Suprapubic skin (tissue), 4 donors: ENCODE measurements at regions not wholly inside any gene's neighbourhood (a gene's known extent, or its start where the extent isn't known, plus 50 kb on each side); places are given as distances from the start of the nearest gene placed in this dataset.
"Not testable (repeated sequence)": the region's sequence is repeated elsewhere in the genome, so short reads cannot be mapped to it uniquely, and the experiment has no call there.

Experiments used
- DNase-seq, 2 donors: peaks; one replicate each; pipeline ENCODE4 v3.0.0-alpha.2; 2019; ENCODE audit warnings: low spot score in 2 of 2
- H3K27ac ChIP-seq: fragments of 200-600 bp; sonication (generic); one replicate; pipeline ENCODE4 v1.5.1; 2019
- H3K27me3 ChIP-seq: fragments of 200-600 bp; sonication (generic); one replicate; pipeline ENCODE4 v1.5.1; 2019
- H3K36me3 ChIP-seq: fragments of 200-600 bp; sonication (generic); one replicate; pipeline ENCODE4 v1.5.1; 2019
- H3K4me1 ChIP-seq: fragments of 200-600 bp; sonication (generic); one replicate; pipeline ENCODE4 v1.5.1; 2019
- H3K4me3 ChIP-seq: fragments of 200-600 bp; sonication (generic); one replicate; pipeline ENCODE4 v1.5.1; 2019; ENCODE audit warnings: mild to moderate bottlenecking
- H3K9me3 ChIP-seq: fragments of 200-600 bp; sonication (generic); one replicate; pipeline ENCODE4 v1.5.1; 2019
- EP300 ChIP-seq: sonication (generic); formaldehyde crosslinking; IDR thresholded peaks from one replicate; pipeline ENCODE4 v1.6.1; 2017; ENCODE audit warnings: antibody characterized with exemption
- POLR2A ChIP-seq, 2 donors: fragments of 450-650 bp; IDR thresholded peaks; one replicate each; pipeline ENCODE4 v1.6.1; 2017; ENCODE audit warnings: antibody characterized with exemption in 2 of 2, mild to moderate bottlenecking in 2 of 2, moderate library complexity in 2 of 2
- POLR2AphosphoS5 ChIP-seq, 3 donors: sonication (generic); formaldehyde crosslinking; IDR thresholded peaks; one replicate each; pipeline ENCODE4 v1.6.1; 2017; ENCODE audit warnings: antibody characterized with exemption in 3 of 3
- WGBS: methylation state at CpG from one replicate; pipeline ENCODE4 v1.1.5; 2018; 5-methylcytosine and 5-hydroxymethylcytosine counted together
- TF ChIP-seq, protein P1 (sequence below), 2 donors: fragments of 200-600 bp in 1 of 2; fragments of 450-650 bp in 1 of 2; sonication (generic) in 1 of 2; IDR thresholded peaks; one replicate each; pipeline ENCODE4 v1.5.1; 2016 to 2019; ENCODE audit warnings: antibody characterized with exemption in 2 of 2, mild to moderate bottlenecking in 1 of 2, moderate library complexity in 1 of 2

DNA sequence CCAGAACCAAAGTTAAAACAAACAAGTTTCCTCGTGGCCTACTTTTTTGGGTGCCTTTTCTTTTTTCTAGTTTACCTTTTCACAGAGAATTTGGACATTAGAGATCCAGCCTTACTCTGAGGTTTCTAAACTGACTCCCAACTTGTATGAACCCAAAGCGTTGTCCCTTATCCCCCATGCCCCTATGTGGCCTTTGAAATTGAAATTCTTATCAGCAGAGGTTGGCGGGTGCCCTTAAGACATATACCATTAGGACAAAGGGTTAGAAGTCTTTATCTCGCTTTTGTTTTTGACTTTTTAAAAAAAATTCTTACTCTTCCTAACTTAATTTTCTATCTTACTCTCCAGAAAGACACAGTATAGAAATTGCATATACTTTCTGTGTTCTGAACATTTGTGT, 76.3 kb upstream of the C7orf33 start:
- Histone ChIP-seq H3K27ac (no peak overlapping the region), H3K27me3 (peaks cover 4% of the 10 kb centered on the region), H3K4me1 (no peaks in the 10 kb centered on the region), H3K36me3 (no peaks in the 10 kb centered on the region), H3K4me3 (no peak overlapping the region), H3K9me3 (no peaks in the 10 kb centered on the region)
- 78% methylated on average over 4 of the region's 4 CpGs for WGBS
- TF ChIP-seq EP300 (no peak), POLR2A (IDR thresholded peaks at IDR 0.05) (no peak), POLR2AphosphoS5 (IDR thresholded peaks at IDR 0.05) (no peak)
- TF ChIP-seq, protein P1, sequence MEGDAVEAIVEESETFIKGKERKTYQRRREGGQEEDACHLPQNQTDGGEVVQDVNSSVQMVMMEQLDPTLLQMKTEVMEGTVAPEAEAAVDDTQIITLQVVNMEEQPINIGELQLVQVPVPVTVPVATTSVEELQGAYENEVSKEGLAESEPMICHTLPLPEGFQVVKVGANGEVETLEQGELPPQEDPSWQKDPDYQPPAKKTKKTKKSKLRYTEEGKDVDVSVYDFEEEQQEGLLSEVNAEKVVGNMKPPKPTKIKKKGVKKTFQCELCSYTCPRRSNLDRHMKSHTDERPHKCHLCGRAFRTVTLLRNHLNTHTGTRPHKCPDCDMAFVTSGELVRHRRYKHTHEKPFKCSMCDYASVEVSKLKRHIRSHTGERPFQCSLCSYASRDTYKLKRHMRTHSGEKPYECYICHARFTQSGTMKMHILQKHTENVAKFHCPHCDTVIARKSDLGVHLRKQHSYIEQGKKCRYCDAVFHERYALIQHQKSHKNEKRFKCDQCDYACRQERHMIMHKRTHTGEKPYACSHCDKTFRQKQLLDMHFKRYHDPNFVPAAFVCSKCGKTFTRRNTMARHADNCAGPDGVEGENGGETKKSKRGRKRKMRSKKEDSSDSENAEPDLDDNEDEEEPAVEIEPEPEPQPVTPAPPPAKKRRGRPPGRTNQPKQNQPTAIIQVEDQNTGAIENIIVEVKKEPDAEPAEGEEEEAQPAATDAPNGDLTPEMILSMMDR (IDR thresholded peaks at IDR 0.05) = no peak
- DNase-seq = no peak

DNA sequence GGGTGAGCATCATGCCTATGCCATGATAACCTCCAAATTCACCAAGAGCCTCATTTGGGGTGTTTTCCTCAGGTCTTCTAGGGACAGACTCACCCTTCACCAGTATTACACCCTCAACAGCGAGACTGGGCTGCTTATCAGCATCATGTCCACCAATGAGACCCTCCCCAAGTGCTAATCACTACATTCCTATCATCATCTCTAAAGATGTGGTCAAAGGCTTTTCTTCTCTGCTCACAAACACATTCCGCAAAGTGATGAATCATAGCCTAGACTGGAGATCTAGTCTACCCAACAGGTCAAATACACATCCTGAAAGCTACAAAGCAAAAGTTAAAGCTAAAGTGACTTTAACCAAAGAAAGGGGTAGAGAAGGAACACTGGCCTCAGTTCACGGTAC, 75.3 kb upstream of the C7orf33 start:
- no peak for DNase-seq
- 90% methylated on average over 3 of the region's 3 CpGs for WGBS
- Histone ChIP-seq H3K36me3 (no peaks in the 10 kb centered on the region), H3K27ac (no peak overlapping the region), H3K27me3 (peaks cover 4% of the 10 kb centered on the region), H3K4me1 (no peaks in the 10 kb centered on the region), H3K4me3 (no peak overlapping the region), H3K9me3 (no peaks in the 10 kb centered on the region)
- TF ChIP-seq EP300 = no peak
- TF ChIP-seq, protein P1 (IDR thresholded peaks at IDR 0.05) = no peak
- TF ChIP-seq POLR2A (IDR thresholded peaks at IDR 0.05) = no peak
- no peak for TF ChIP-seq POLR2AphosphoS5 (IDR thresholded peaks at IDR 0.05)

DNA sequence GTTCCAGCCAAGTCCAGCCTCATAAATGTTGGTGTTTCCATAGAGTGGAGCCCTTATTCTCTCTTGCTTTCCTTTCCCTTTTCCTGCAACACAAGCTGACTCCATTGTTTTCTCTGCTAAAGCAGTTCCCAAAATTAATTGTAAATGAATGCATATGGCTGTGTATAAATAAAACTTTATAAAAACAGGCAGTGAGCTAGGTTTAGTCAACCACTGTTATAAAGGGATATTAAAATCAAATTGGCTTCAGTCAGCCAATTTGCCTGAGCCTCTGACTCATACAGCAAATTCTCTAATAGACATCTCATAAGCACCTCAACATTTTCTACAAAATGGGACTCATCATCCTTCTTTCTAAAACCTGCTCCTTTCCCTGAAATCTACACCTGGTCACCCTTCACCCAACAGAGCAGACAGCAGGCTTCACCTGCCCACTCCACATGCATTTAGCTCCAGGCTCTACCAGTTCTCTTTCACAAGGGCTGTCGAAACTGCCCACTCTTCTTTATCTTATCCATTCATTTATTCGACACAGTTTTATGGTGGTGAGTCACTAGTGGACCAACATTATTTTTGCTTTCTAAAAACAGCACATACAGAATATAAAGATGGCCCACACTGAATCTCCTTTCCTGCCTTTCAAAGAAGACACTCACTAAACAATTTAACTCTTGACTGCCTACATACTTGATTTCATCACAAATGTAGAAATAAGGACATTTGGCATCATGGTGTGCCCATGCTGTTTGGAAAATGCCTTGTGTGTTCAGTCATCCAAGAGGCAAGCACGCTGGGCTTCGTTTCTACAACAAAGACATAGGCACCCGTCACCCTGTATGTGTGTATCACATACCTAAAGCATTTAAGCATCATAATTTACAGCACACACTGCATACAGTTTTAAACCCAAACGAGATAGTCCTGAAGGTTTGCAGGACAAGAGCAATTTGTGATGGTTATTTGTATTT, 74.6 kb upstream of the C7orf33 start:
- no peak for TF ChIP-seq POLR2A (IDR thresholded peaks at IDR 0.05)
- TF ChIP-seq POLR2AphosphoS5 (IDR thresholded peaks at IDR 0.05) = no peak
- TF ChIP-seq EP300 = no peak
- TF ChIP-seq, protein P1 (IDR thresholded peaks at IDR 0.05) = no peak
- DNase-seq = no peak
- H3K27ac ChIP-seq = no peak overlapping the region
- no peaks in the 10 kb centered on the region for H3K4me1 ChIP-seq
- WGBS = 75% methylated on average over 6 of the region's 6 CpGs
- peaks cover 7% of the 10 kb centered on the region for H3K27me3 ChIP-seq
- no peaks in the 10 kb centered on the region for H3K9me3 ChIP-seq
- H3K4me3 ChIP-seq = no peak overlapping the region
- no peaks in the 10 kb centered on the region for H3K36me3 ChIP-seq

DNA sequence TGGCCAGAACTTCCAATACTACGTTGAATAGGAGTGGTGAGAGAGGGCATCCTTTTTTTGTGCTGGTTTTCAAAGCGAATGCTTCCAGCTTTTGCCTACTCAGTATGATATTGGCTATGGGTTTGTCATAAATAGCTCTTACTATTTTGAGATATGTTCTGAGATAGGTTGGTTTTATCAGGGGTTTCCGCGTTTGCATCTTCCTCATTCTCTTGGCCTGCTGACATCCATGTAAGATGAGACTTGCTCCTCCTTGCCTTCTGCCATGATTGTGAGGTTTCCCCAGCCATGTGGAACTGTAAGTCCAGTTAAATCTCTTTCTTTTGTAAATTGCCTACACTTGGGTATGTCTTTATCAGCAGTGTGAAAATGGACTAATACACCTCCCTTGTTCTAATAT, 71.2 kb upstream of the C7orf33 start:
- WGBS = 70% methylated on average over 4 of the region's 4 CpGs
- H3K4me3 ChIP-seq, H3K9me3 ChIP-seq, H3K27me3 ChIP-seq, H3K36me3 ChIP-seq, H3K4me1 ChIP-seq, H3K27ac ChIP-seq, DNase-seq: not testable (repeated sequence)

DNA sequence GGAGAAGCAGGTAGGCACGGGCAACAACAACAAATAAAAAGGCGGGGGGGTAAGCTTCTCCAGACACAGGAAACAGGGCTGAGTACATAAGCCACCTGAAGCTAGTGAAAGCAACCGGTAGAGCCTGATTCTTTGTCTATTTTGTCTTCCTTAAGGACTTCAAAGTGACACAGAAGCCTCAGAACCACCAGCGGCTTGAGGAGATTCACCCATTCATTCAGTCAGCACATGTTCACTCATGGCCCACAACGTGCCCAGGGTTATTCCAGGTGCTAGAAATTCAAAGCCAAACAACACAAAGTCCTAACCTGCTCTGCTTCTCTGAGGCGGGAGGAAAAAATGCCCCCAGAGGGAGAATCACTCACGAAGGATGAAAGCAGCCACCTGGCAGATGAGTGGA, 69.3 kb upstream of the C7orf33 start:
- H3K9me3 ChIP-seq = no peaks in the 10 kb centered on the region
- H3K27ac ChIP-seq = no peak overlapping the region
- no peak overlapping the region for H3K4me3 ChIP-seq
- TF ChIP-seq POLR2A (IDR thresholded peaks at IDR 0.05) = no peak
- no peak for TF ChIP-seq POLR2AphosphoS5 (IDR thresholded peaks at IDR 0.05)
- no peak for TF ChIP-seq EP300
- TF ChIP-seq, protein P1 (IDR thresholded peaks at IDR 0.05) = no peak
- WGBS = 36% methylated on average over 7 of the region's 7 CpGs
- H3K36me3 ChIP-seq = no peaks in the 10 kb centered on the region
- no peak for DNase-seq
- peaks cover 7% of the 10 kb centered on the region for H3K27me3 ChIP-seq
- H3K4me1 ChIP-seq = no peaks in the 10 kb centered on the region
